HepG2 (cell line): ENCODE measurements at regions not wholly inside any gene's neighbourhood (a gene's known extent, or its start where the extent isn't known, plus 50 kb on each side); places are given as distances from the start of the nearest gene placed in this dataset.

Source experiments
- ATAC-seq: fragments of 200-7000 bp; cut with Tn5 transposase; 3 replicates; pipeline ENCODE4 v1.9.1; 2020; ENCODE audit warnings: mild to moderate bottlenecking, moderate library complexity
- BruUV-seq: library from RNA; stranded (reverse); fragments of 400-500 nt; replicated peaks from 2 replicates; lab custom pipeline; 2021; lab: Mats Ljungman, UMichigan
- CTCF ChIA-PET: fragments of 300-600 bp; formaldehyde crosslinking; extraction: SDS; loops from one replicate; lab custom pipeline; 2021; ENCODE audit warnings: low total read pairs, inconsistent platforms, low intra/inter-chr PET ratio; lab: Yijun Ruan, JAX
- POLR2A ChIA-PET: fragments of 350-600 bp; sonication (Branson Sonifier 250); formaldehyde crosslinking; loops from one replicate; lab custom pipeline; 2020; ENCODE audit warnings: antibody characterized with exemption, inconsistent platforms; lab: Yijun Ruan, JAX
- DNase-seq: peaks from one replicate; pipeline ENCODE4 v3.0.0-alpha.2; 2015; ENCODE audit warnings: low spot score
- FAIRE-seq: peaks from 3 replicates; lab custom pipeline; 2011; peaks lifted over from hg19 to GRCh38; lab: Jason Lieb, UNC
- H2AFZ ChIP-seq: one replicate; pipeline ENCODE4 v1.6.1; 2011; ENCODE audit warnings: low read length, inconsistent platforms
- H3K27ac ChIP-seq: fragments of 300-600 bp; 3 replicates; pipeline ENCODE4 v1.8.0; 2011; ENCODE audit warnings: mixed run types, mild to moderate bottlenecking, mixed read lengths, low read length, inconsistent platforms; ENCODE audit not compliant: insufficient read depth; ENCODE audit errors: extremely low read length
- H3K27me3 ChIP-seq, 2 experiments: fragments of 200-600 bp in 1 of 2; 2 replicates in 1 of 2; 3 replicates in 1 of 2; pipeline versions ENCODE4 v1.6.0 to v1.8.0; 2011; ENCODE audit warnings: low read length in 2 of 2, mild to moderate bottlenecking in 2 of 2, moderate library complexity in 2 of 2, inconsistent platforms in 1 of 2; ENCODE audit not compliant: insufficient read depth in 2 of 2, control insufficient read depth in 1 of 2
- H3K36me3 ChIP-seq, 2 experiments: fragments of 200-600 bp in 1 of 2; replicated peaks in 1 of 2; 2 replicates in 1 of 2; 3 replicates in 1 of 2; pipeline versions ENCODE4 v1.5.1 to v1.8.0; 2011; ENCODE audit warnings: low read length in 2 of 2, inconsistent platforms in 1 of 2; ENCODE audit not compliant: insufficient read depth in 2 of 2, control insufficient read depth in 1 of 2
- H3K4me1 ChIP-seq: 2 replicates; pipeline ENCODE4 v1.5.1; 2012; ENCODE audit warnings: low read length, inconsistent platforms; ENCODE audit not compliant: insufficient read depth
- H3K4me2 ChIP-seq: 2 replicates; pipeline ENCODE4 v1.6.0; 2011; ENCODE audit warnings: low read depth, low read length, inconsistent platforms
- H3K4me3 ChIP-seq, 3 experiments: fragments of 200-600 bp in 1 of 3; sonication (generic), shearing (Covaris generic) in 1 of 3; replicated peaks in 1 of 3; 2 replicates each; pipeline ENCODE4 v1.5.1; 2011 to 2016; ENCODE audit warnings: low read length in 3 of 3, inconsistent platforms in 2 of 3, low read depth in 2 of 3, mild to moderate bottlenecking in 2 of 3, control low read depth in 1 of 3, mixed read lengths in 1 of 3; ENCODE audit not compliant: insufficient read depth in 1 of 3
- H3K79me2 ChIP-seq: one replicate; pipeline ENCODE4 v1.6.1; 2011; ENCODE audit warnings: low read length, inconsistent platforms; ENCODE audit not compliant: insufficient read depth
- H3K9ac ChIP-seq: 2 replicates; pipeline ENCODE4 v1.6.0; 2011; ENCODE audit warnings: mild to moderate bottlenecking, low read depth, low read length, inconsistent platforms; ENCODE audit not compliant: insufficient read depth
- H3K9me3 ChIP-seq: 2 replicates; pipeline ENCODE4 v1.5.1; 2012; ENCODE audit warnings: mild to moderate bottlenecking, low read length
- H4K20me1 ChIP-seq: 2 replicates; pipeline ENCODE4 v1.6.0; 2011; ENCODE audit warnings: inconsistent platforms, mild to moderate bottlenecking, low read length, moderate library complexity; ENCODE audit not compliant: insufficient read depth
- CAMTA2 ChIP-seq: sonication (generic); formaldehyde crosslinking; IDR thresholded peaks from 2 replicates; pipeline ENCODE4 v1.4.0; 2020; ENCODE audit warnings: mild to moderate bottlenecking, missing genetic modification reagents, borderline replicate concordance
- HNRNPL ChIP-seq: fragments of 200-400 bp; formaldehyde crosslinking; IDR thresholded peaks from 2 replicates; pipeline ENCODE4 v1.6.1; 2017; ENCODE audit warnings: mild to moderate bottlenecking, low read depth, low read length
- SMARCC2 ChIP-seq: fragments of 450-650 bp; IDR thresholded peaks from 2 replicates; pipeline ENCODE4 v1.6.1; 2017; ENCODE audit warnings: antibody characterized with exemption, mild to moderate bottlenecking
- TARDBP ChIP-seq: sonication (generic); formaldehyde crosslinking; IDR thresholded peaks from 2 replicates; pipeline ENCODE4 v1.8.0; 2022; ENCODE audit warnings: mild to moderate bottlenecking, missing genetic modification reagents
- YEATS2 ChIP-seq: sonication (generic); formaldehyde crosslinking; IDR thresholded peaks from 2 replicates; pipeline ENCODE4 v1.4.0; 2020; ENCODE audit warnings: missing genetic modification reagents, borderline replicate concordance
- ZNF230 ChIP-seq: sonication (generic); formaldehyde crosslinking; IDR thresholded peaks from 2 replicates; pipeline ENCODE4 v1.4.0; 2020; ENCODE audit warnings: mild to moderate bottlenecking, missing genetic modification reagents
- ZNF354B ChIP-seq: sonication (generic); formaldehyde crosslinking; IDR thresholded peaks from 2 replicates; pipeline ENCODE4 v1.8.0; 2022; ENCODE audit warnings: mild to moderate bottlenecking, missing genetic modification reagents
- ZNF790 ChIP-seq: sonication (generic); formaldehyde crosslinking; IDR thresholded peaks from 2 replicates; pipeline ENCODE4 v1.8.0; 2022; ENCODE audit warnings: missing genetic modification reagents, mild to moderate bottlenecking, borderline replicate concordance
- ZSCAN30 ChIP-seq: sonication (generic); formaldehyde crosslinking; IDR thresholded peaks from 2 replicates; pipeline ENCODE4 v1.5.0; 2020; ENCODE audit warnings: mild to moderate bottlenecking, missing genetic modification reagents
- ZSCAN9 ChIP-seq: IDR thresholded peaks from 2 replicates; pipeline ENCODE4 v1.6.1; 2016; ENCODE audit warnings: borderline replicate concordance
- WGBS: methylation state at CpG from one replicate; pipeline ENCODE4 v1.1.6; 2017; ENCODE audit warnings: low lambda C conversion rate; 5-methylcytosine and 5-hydroxymethylcytosine counted together
- in situ Hi-C: cut with HindIII; loops from 2 replicates; pipeline ENCODE4 v1.10.0; 2017; ENCODE audit warnings: low pct_unique_long_range_greater_than_20kb; ENCODE audit not compliant: extremely low pct_ligation_motif_present
- intact Hi-C: fragments of 100-400 bp; cut with micrococcal nuclease; formaldehyde crosslinking; loops from one replicate; pipeline ENCODE4 v1.10.0; 2022; ENCODE audit not compliant: unreplicated experiment
- TF ChIP-seq, protein P1 (sequence below): IDR thresholded peaks from 2 replicates; pipeline ENCODE4 v1.4.0; 2020; ENCODE audit warnings: mild to moderate bottlenecking, missing genetic modification reagents
- TF ChIP-seq, protein P2 (sequence below): sonication (generic); formaldehyde crosslinking; IDR thresholded peaks from 2 replicates; pipeline ENCODE4 v1.5.0; 2020; ENCODE audit warnings: missing genetic modification reagents

DNA sequence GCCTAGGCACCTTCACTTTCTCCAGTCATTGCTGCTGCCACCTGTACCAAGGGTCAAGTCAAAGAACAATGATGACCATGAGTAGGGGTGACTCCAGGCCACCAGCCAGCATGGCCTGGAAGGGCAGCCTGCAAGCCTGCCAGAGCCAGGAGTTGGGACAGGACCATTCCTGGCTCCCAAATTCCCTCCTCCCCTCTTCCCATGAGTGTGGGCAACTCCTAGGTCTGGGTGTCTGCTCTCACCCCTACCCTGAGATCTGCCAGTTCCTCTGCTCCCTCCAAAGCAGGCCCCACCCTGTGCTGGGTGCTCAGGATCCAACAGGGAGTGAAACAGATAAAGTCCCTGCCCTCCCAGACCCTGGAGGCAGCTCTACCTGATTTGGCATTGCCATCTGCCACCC, 125.8 kb upstream of the NANOS1 start:
- Histone ChIP-seq H3K4me1 (no peaks in the 10 kb centered on the region), H3K36me3 (no peaks in the 10 kb centered on the region), H3K4me2 (no peak overlapping the region), H3K4me3 (no peak overlapping the region), H2AFZ (no peak overlapping the region), H3K27ac (no peak overlapping the region), H3K9me3 (no peaks in the 10 kb centered on the region), H3K9ac (no peak overlapping the region), H3K27me3 (peaks cover 0 to under 1% of the 10 kb centered on the region in 2 experiments; a peak in 1 of 5 replicates), H4K20me1 (no peaks in the 10 kb centered on the region), H3K79me2 (no peaks in the 10 kb centered on the region)
- ChIA-PET CTCF (no interaction called here), POLR2A (no interaction called here)
- intact Hi-C loops (no loop called here), in situ Hi-C loops (no loop called here)
- DNase-seq = no peak
- no TSS peak for BruUV-seq
- TF ChIP-seq SMARCC2 = no peak
- TF ChIP-seq HNRNPL = no peak
- no peak for TF ChIP-seq TARDBP
- no peak for TF ChIP-seq ZNF354B (CRISPR knock-in tag)
- TF ChIP-seq, protein P1, sequence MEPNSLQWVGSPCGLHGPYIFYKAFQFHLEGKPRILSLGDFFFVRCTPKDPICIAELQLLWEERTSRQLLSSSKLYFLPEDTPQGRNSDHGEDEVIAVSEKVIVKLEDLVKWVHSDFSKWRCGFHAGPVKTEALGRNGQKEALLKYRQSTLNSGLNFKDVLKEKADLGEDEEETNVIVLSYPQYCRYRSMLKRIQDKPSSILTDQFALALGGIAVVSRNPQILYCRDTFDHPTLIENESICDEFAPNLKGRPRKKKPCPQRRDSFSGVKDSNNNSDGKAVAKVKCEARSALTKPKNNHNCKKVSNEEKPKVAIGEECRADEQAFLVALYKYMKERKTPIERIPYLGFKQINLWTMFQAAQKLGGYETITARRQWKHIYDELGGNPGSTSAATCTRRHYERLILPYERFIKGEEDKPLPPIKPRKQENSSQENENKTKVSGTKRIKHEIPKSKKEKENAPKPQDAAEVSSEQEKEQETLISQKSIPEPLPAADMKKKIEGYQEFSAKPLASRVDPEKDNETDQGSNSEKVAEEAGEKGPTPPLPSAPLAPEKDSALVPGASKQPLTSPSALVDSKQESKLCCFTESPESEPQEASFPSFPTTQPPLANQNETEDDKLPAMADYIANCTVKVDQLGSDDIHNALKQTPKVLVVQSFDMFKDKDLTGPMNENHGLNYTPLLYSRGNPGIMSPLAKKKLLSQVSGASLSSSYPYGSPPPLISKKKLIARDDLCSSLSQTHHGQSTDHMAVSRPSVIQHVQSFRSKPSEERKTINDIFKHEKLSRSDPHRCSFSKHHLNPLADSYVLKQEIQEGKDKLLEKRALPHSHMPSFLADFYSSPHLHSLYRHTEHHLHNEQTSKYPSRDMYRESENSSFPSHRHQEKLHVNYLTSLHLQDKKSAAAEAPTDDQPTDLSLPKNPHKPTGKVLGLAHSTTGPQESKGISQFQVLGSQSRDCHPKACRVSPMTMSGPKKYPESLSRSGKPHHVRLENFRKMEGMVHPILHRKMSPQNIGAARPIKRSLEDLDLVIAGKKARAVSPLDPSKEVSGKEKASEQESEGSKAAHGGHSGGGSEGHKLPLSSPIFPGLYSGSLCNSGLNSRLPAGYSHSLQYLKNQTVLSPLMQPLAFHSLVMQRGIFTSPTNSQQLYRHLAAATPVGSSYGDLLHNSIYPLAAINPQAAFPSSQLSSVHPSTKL (CRISPR knock-in tag) = no peak
- ATAC-seq = no peak
- FAIRE-seq = no peak

DNA sequence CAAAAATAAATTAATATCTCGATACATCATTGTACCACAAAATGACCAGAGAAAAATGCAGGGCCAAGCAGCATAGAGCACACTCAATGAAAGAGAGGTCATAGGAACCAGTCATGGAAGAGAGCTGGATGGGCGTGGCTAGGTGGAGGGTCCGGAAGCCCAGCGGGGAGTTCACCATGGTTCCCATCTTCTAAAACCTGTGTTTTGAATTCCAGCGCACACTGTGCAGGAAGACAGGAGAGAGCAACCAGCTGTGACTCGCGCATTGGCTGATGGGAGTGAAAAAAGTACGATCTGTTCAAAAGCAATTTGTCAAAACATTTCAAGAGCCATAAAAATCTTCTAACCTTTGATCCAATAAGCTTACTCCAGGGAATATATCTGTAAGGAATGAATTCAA, 125.2 kb upstream of the NANOS1 start:
- DNase-seq (no peak), ATAC-seq (no peak), FAIRE-seq (no peak)
- Histone ChIP-seq H3K4me2 (no peak overlapping the region), H3K79me2 (no peaks in the 10 kb centered on the region), H3K9me3 (no peaks in the 10 kb centered on the region), H3K4me3 (no peak overlapping the region), H3K4me1 (no peaks in the 10 kb centered on the region), H3K36me3 (no peaks in the 10 kb centered on the region), H3K27me3 (peaks cover 0 to 2% of the 10 kb centered on the region in 2 experiments; a peak in 1 of 5 replicates), H3K9ac (no peak overlapping the region), H4K20me1 (no peaks in the 10 kb centered on the region), H2AFZ (no peak overlapping the region), H3K27ac (no peak overlapping the region)
- intact Hi-C loops (no loop called here), in situ Hi-C loops (no loop called here)
- BruUV-seq = no TSS peak
- WGBS = 59% methylated on average over 8 of the region's 8 CpGs
- CTCF ChIA-PET = no interaction called here
- POLR2A ChIA-PET = no interaction called here
- no peak for TF ChIP-seq ZSCAN30 (CRISPR knock-in tag)
- TF ChIP-seq YEATS2 (CRISPR knock-in tag) = no peak
- TF ChIP-seq ZNF230 (CRISPR knock-in tag) = no peak
- no peak for TF ChIP-seq ZSCAN9 (CRISPR knock-in tag)
- TF ChIP-seq, protein P2, sequence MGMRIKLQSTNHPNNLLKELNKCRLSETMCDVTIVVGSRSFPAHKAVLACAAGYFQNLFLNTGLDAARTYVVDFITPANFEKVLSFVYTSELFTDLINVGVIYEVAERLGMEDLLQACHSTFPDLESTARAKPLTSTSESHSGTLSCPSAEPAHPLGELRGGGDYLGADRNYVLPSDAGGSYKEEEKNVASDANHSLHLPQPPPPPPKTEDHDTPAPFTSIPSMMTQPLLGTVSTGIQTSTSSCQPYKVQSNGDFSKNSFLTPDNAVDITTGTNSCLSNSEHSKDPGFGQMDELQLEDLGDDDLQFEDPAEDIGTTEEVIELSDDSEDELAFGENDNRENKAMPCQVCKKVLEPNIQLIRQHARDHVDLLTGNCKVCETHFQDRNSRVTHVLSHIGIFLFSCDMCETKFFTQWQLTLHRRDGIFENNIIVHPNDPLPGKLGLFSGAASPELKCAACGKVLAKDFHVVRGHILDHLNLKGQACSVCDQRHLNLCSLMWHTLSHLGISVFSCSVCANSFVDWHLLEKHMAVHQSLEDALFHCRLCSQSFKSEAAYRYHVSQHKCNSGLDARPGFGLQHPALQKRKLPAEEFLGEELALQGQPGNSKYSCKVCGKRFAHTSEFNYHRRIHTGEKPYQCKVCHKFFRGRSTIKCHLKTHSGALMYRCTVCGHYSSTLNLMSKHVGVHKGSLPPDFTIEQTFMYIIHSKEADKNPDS (CRISPR knock-in tag) = no peak
- no peak for TF ChIP-seq ZNF790 (CRISPR knock-in tag)
- no peak for TF ChIP-seq CAMTA2 (CRISPR knock-in tag)
